ENCODE measurements at regions not wholly inside any gene's neighbourhood (a gene's known extent, or its start where the extent isn't known, plus 50 kb on each side); places are given as distances from the start of the nearest gene placed in this dataset.

DNA sequence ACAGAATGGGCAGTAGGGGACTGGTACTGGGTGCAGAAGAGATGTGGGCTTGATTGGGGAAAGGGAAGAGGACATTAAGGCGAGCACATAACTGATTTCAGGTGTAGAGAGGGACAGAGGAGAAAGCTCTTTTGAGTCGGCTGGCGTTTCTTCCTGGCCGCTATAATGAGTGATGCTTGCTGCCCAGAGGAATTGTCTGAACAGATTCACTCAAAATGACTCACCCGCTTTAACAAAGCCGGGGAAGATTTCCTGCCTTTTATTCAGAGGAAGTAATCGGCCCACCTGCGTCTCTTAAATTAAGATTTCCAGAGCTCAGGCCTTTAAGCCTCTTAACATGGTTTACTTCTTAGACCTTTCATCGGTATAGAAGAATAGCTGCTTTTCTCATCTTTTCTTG lies 102.1 kb upstream of the AP1S2 start:
- TF ChIP-seq, protein P1, sequence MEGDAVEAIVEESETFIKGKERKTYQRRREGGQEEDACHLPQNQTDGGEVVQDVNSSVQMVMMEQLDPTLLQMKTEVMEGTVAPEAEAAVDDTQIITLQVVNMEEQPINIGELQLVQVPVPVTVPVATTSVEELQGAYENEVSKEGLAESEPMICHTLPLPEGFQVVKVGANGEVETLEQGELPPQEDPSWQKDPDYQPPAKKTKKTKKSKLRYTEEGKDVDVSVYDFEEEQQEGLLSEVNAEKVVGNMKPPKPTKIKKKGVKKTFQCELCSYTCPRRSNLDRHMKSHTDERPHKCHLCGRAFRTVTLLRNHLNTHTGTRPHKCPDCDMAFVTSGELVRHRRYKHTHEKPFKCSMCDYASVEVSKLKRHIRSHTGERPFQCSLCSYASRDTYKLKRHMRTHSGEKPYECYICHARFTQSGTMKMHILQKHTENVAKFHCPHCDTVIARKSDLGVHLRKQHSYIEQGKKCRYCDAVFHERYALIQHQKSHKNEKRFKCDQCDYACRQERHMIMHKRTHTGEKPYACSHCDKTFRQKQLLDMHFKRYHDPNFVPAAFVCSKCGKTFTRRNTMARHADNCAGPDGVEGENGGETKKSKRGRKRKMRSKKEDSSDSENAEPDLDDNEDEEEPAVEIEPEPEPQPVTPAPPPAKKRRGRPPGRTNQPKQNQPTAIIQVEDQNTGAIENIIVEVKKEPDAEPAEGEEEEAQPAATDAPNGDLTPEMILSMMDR (IDR thresholded peaks at IDR 0.05; ENCODE audit: low read depth, low read length, missing input control): no peak
- TF ChIP-seq YY1 (IDR thresholded peaks at IDR 0.05): no peak
- no peak for TF ChIP-seq GABPA (IDR thresholded peaks at IDR 0.05 in 1 of 2, conservative IDR thresholded peaks at IDR 0.05 in 1 of 2)
- TF ChIP-seq RAD21 (IDR thresholded peaks at IDR 0.05): no peak
- TF ChIP-seq SP1 (IDR thresholded peaks at IDR 0.05): no peak

All from liver (tissue), 3 donors.